Naive thymus-derived CD4-positive, alpha-beta T cell (primary cell): ENCODE measurements at regions not wholly inside any gene's neighbourhood (a gene's known extent, or its start where the extent isn't known, plus 50 kb on each side); places are given as distances from the start of the nearest gene placed in this dataset.

Source experiments
- ATAC-seq: fragments of 150-1000 bp; cut with Tn5 transposase; 2 replicates; pipeline ENCODE4 v1.10.0; 2021; ENCODE audit warnings: mild to moderate bottlenecking, moderate library complexity
- CTCF ChIA-PET: fragments of 350-600 bp; sonication (Branson Sonifier 250); formaldehyde crosslinking; loops from one replicate; lab custom pipeline; 2021; ENCODE audit warnings: antibody characterized with exemption; lab: Charles Lee
- POLR2A ChIA-PET: fragments of 350-600 bp; sonication (Branson Sonifier 250); formaldehyde crosslinking; loops from one replicate; lab custom pipeline; 2021; ENCODE audit warnings: antibody characterized with exemption, inconsistent platforms; lab: Charles Lee
- DNase-seq, 9 donors: peaks; one replicate each; pipeline versions ENCODE4 v3.0.0 to v3.0.0-alpha.2; 2020 to 2022; ENCODE audit warnings: mixed read lengths in 1 of 9
- H3K27ac ChIP-seq: one replicate; pipeline ENCODE4 v1.7.0; 2013; ENCODE audit warnings: mild to moderate bottlenecking, low read depth, low read length, moderate library complexity
- H3K27me3 ChIP-seq, 2 donors: one replicate each; pipeline ENCODE4 v1.7.0; 2013; ENCODE audit warnings: low read length in 2 of 2, mild to moderate bottlenecking in 2 of 2, moderate library complexity in 2 of 2; ENCODE audit not compliant: control insufficient read depth in 2 of 2, insufficient read depth in 2 of 2
- H3K36me3 ChIP-seq, 3 experiments: 1 replicate in 2 of 3; 2 replicates in 1 of 3; pipeline ENCODE4 v1.7.0; 2013; ENCODE audit warnings: low read length in 3 of 3, mild to moderate bottlenecking in 3 of 3, moderate library complexity in 1 of 3; ENCODE audit not compliant: insufficient read depth in 3 of 3, control insufficient read depth in 2 of 3
- H3K4me1 ChIP-seq, 2 donors: one replicate each; pipeline ENCODE4 v1.7.0; 2013; ENCODE audit warnings: low read length in 2 of 2, mild to moderate bottlenecking in 2 of 2, moderate library complexity in 1 of 2; ENCODE audit not compliant: control insufficient read depth in 2 of 2, insufficient read depth in 2 of 2
- H3K4me3 ChIP-seq: 2 replicates; pipeline ENCODE4 v1.7.0; 2013; ENCODE audit warnings: mild to moderate bottlenecking, low read length
- H3K9me3 ChIP-seq, 3 experiments: 1 replicate in 2 of 3; 2 replicates in 1 of 3; pipeline ENCODE4 v1.7.0; 2013; ENCODE audit warnings: low read length in 3 of 3; ENCODE audit not compliant: control insufficient read depth in 2 of 3
- H3K27ac Mint-ChIP-seq, 9 donors: one replicate each; pipeline ENCODE4 v1.8.0; 2020 to 2022; ENCODE audit warnings: mixed read lengths in 9 of 9, mild to moderate bottlenecking in 8 of 9, moderate library complexity in 5 of 9, inconsistent platforms in 2 of 9
- H3K27me3 Mint-ChIP-seq, 5 donors: one replicate each; pipeline ENCODE4 v1.8.0; 2021 to 2022; ENCODE audit warnings: mixed read lengths in 5 of 5, mild to moderate bottlenecking in 1 of 5
- H3K36me3 Mint-ChIP-seq, 5 donors: one replicate each; pipeline ENCODE4 v1.8.0; 2020 to 2022; ENCODE audit warnings: mixed read lengths in 5 of 5, mild to moderate bottlenecking in 3 of 5, inconsistent platforms in 1 of 5
- H3K4me1 Mint-ChIP-seq, 7 donors: one replicate each; pipeline ENCODE4 v1.8.0; 2020 to 2022; ENCODE audit warnings: mixed read lengths in 7 of 7, mild to moderate bottlenecking in 3 of 7, inconsistent platforms in 1 of 7
- H3K4me3 Mint-ChIP-seq, 10 donors: one replicate each; pipeline ENCODE4 v1.8.0; 2020 to 2022; ENCODE audit warnings: mild to moderate bottlenecking in 10 of 10, mixed read lengths in 10 of 10, moderate library complexity in 6 of 10, inconsistent platforms in 2 of 10
- H3K9me3 Mint-ChIP-seq, 11 donors: one replicate each; pipeline ENCODE4 v1.8.0; 2020 to 2022; ENCODE audit warnings: mixed read lengths in 11 of 11, mild to moderate bottlenecking in 4 of 11, inconsistent platforms in 1 of 11, moderate library complexity in 1 of 11
- intact Hi-C, 2 donors: fragments of 100-400 bp; cut with micrococcal nuclease; formaldehyde crosslinking; loops; one replicate each; pipeline ENCODE4 v1.15.1; 2023

- Mint-ChIP-seq H3K27me3 (peaks cover 0 to 11% (median 0%) of the 10 kb centered on the region in 5 donors), H3K4me3 (no peak overlapping the region), H3K36me3 (no peaks in the 10 kb centered on the region), H3K9me3 (peaks cover 0 to 11% (median 2%) of the 10 kb centered on the region in 11 donors), H3K27ac (no peak overlapping the region), H3K4me1 (no peaks in the 10 kb centered on the region)
- Histone ChIP-seq H3K36me3 (no peaks in the 10 kb centered on the region), H3K4me1 (no peaks in the 10 kb centered on the region), H3K4me3 (no peak overlapping the region), H3K27ac (no peak overlapping the region), H3K9me3 (peaks cover 0 to 3% (median 0%) of the 10 kb centered on the region in 3 experiments), H3K27me3 (no peaks in the 10 kb centered on the region)
- CTCF ChIA-PET = no interaction called here
- POLR2A ChIA-PET = no interaction called here
- ATAC-seq (no peak), DNase-seq (no peak)
- intact Hi-C loops = no loop called here
These were observed 755.1 kb upstream of the TBX3 start for GRCh38 chr12:115439008-115439601.

- Histone ChIP-seq H3K9me3 (peaks cover 0 to 3% (median 0%) of the 10 kb centered on the region in 3 experiments), H3K4me1 (no peaks in the 10 kb centered on the region), H3K27me3 (no peaks in the 10 kb centered on the region), H3K36me3 (no peaks in the 10 kb centered on the region), H3K27ac (no peak overlapping the region), H3K4me3 (no peak overlapping the region)
- intact Hi-C loops = no loop called here
- ATAC-seq (no peak), DNase-seq (no peak)
- Mint-ChIP-seq H3K36me3 (no peaks in the 10 kb centered on the region), H3K27ac (no peak overlapping the region), H3K4me1 (no peaks in the 10 kb centered on the region), H3K9me3 (peaks cover 0 to 11% (median 3%) of the 10 kb centered on the region in 11 donors), H3K27me3 (peaks cover 0 to 11% (median 0%) of the 10 kb centered on the region in 5 donors), H3K4me3 (no peak overlapping the region)
- ChIA-PET POLR2A (no interaction called here), CTCF (no interaction called here)
These were observed 754.3 kb upstream of the TBX3 start for GRCh38 chr12:115438314-115438713.

- Mint-ChIP-seq H3K4me1 (no peaks in the 10 kb centered on the region), H3K27ac (no peak overlapping the region), H3K27me3 (peaks cover 0 to 11% (median 0%) of the 10 kb centered on the region in 5 donors), H3K4me3 (no peak overlapping the region), H3K9me3 (peaks cover 0 to 11% (median 3%) of the 10 kb centered on the region in 11 donors), H3K36me3 (no peaks in the 10 kb centered on the region)
- Histone ChIP-seq H3K27ac (no peak overlapping the region), H3K9me3 (peaks cover 0 to 3% (median 0%) of the 10 kb centered on the region in 3 experiments), H3K4me1 (no peaks in the 10 kb centered on the region), H3K27me3 (no peaks in the 10 kb centered on the region), H3K36me3 (no peaks in the 10 kb centered on the region), H3K4me3 (no peak overlapping the region)
- POLR2A ChIA-PET = no interaction called here
- intact Hi-C loops = no loop called here
- ATAC-seq (no peak), DNase-seq (no peak)
- CTCF ChIA-PET = no interaction called here
These were observed 753.1 kb upstream of the TBX3 start for GRCh38 chr12:115437061-115437567.

- no peaks in the 10 kb centered on the region for H3K27me3 ChIP-seq
- H3K4me1 ChIP-seq = no peaks in the 10 kb centered on the region
- DNase-seq (no peak), ATAC-seq (no peak)
- intact Hi-C loops = no loop called here
- Mint-ChIP-seq H3K9me3 (peaks cover 0 to 9% (median 3%) of the 10 kb centered on the region in 11 donors), H3K36me3 (no peaks in the 10 kb centered on the region), H3K27ac (no peak overlapping the region), H3K4me1 (no peaks in the 10 kb centered on the region), H3K4me3 (no peak overlapping the region), H3K27me3 (peaks cover 0 to 11% (median 0%) of the 10 kb centered on the region in 5 donors)
- CTCF ChIA-PET = no interaction called here
- no peaks in the 10 kb centered on the region for H3K36me3 ChIP-seq
- no peak overlapping the region for H3K4me3 ChIP-seq
- POLR2A ChIA-PET = no interaction called here
- H3K27ac ChIP-seq = no peak overlapping the region
- H3K9me3 ChIP-seq = peaks cover 0 to 3% (median 0%) of the 10 kb centered on the region in 3 experiments
These were observed 749.1 kb upstream of the TBX3 start for GRCh38 chr12:115433014-115433634.

DNA sequence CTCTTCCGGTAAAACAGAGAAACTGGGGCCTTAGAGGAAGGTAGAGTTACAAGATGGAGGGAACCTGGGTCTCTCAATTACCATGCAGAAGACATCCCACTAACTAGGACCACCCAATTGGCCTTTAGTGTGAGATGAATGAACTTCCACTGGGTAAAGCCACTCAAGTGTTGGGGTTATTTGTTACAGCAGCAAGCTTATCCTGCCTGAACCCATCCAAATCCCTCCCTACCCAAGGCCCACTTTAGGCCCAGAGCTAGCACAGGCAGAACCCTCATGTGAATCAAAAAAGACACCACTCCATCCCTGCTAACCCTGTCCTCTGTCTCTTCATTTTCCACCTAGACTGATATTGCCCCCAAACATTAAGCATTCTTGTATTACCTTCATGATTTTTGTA is 746.7 kb upstream of the TBX3 start:
- no peaks in the 10 kb centered on the region for H3K9me3 ChIP-seq
- no peaks in the 10 kb centered on the region for H3K36me3 Mint-ChIP-seq
- no peaks in the 10 kb centered on the region for H3K4me1 Mint-ChIP-seq
- no peaks in the 10 kb centered on the region for H3K4me1 ChIP-seq
- H3K4me3 Mint-ChIP-seq = no peak overlapping the region
- ATAC-seq = no peak
- DNase-seq = no peak
- peaks cover 0 to 7% (median 0%) of the 10 kb centered on the region in 5 donors for H3K27me3 Mint-ChIP-seq
- no peak overlapping the region for H3K4me3 ChIP-seq
- peaks cover 0 to 10% (median 4%) of the 10 kb centered on the region in 11 donors for H3K9me3 Mint-ChIP-seq
- intact Hi-C loops = no loop called here
- no peak overlapping the region for H3K27ac Mint-ChIP-seq
- no peak overlapping the region for H3K27ac ChIP-seq
- no peaks in the 10 kb centered on the region for H3K27me3 ChIP-seq
- CTCF ChIA-PET = no interaction called here
- POLR2A ChIA-PET = no interaction called here
- H3K36me3 ChIP-seq = no peaks in the 10 kb centered on the region

DNA sequence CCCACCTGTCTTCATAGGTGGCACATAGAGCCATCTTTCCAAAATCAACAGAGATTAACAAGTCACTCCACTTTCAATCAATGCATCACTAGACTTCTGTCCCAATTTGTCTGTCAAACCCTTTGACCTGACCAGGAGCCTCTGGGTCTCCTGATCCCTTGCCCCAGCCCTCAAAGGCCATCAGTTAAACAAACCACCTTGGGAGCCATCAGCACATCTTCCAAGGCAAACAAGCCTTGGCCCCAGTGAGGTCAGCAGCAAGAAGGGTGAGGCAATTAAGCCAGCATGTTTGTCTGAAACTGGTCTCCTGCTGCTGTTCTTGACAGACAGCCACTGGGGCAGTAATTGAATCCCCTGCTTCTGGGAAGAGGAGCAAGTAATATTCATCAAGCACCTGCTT is 742.8 kb upstream of the TBX3 start:
- Histone ChIP-seq H3K4me1 (no peaks in the 10 kb centered on the region), H3K27me3 (no peaks in the 10 kb centered on the region), H3K4me3 (no peak overlapping the region), H3K36me3 (no peaks in the 10 kb centered on the region), H3K9me3 (no peaks in the 10 kb centered on the region), H3K27ac (no peak overlapping the region)
- H3K9me3 Mint-ChIP-seq = peaks cover 0 to 5% (median 2%) of the 10 kb centered on the region in 11 donors
- H3K27ac Mint-ChIP-seq = no peak overlapping the region
- no peak overlapping the region for H3K4me3 Mint-ChIP-seq
- H3K4me1 Mint-ChIP-seq = no peaks in the 10 kb centered on the region
- ChIA-PET POLR2A (no interaction called here), CTCF (no interaction called here)
- DNase-seq = no peak
- peaks cover 0 to 3% (median 0%) of the 10 kb centered on the region in 5 donors for H3K27me3 Mint-ChIP-seq
- no peak for ATAC-seq
- H3K36me3 Mint-ChIP-seq = no peaks in the 10 kb centered on the region
- intact Hi-C loops = no loop called here

DNA sequence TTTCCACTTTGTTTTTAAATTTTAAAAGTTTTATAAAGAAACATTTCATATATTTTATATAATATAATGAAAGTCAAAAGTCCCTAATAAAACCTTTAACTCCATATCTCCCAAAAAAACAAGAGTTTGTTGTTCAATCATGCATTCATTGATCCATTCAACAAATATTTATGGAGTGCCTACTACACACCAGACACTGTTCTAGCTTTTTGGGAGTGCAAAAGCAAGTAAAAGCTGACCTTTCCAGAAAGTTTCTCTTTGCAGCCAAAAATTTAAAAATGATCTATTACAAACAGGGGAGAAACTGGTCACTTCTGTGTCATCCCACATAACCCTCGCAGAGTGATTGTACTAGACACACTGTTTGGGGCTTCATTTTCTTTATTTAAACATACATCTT is 740.0 kb upstream of the TBX3 start:
- H3K9me3 Mint-ChIP-seq = peaks cover 0 to 5% (median 3%) of the 10 kb centered on the region in 11 donors

More for the DNA sequence above, 740.0 kb upstream of the TBX3 start:
- DNase-seq (no peak), ATAC-seq (no peak)
- Histone ChIP-seq H3K4me3 (no peak overlapping the region), H3K36me3 (no peaks in the 10 kb centered on the region), H3K27me3 (no peaks in the 10 kb centered on the region), H3K27ac (no peak overlapping the region), H3K4me1 (no peaks in the 10 kb centered on the region), H3K9me3 (no peaks in the 10 kb centered on the region)
- intact Hi-C loops = no loop called here
- no peak overlapping the region for H3K4me3 Mint-ChIP-seq
- no peaks in the 10 kb centered on the region for H3K4me1 Mint-ChIP-seq
- CTCF ChIA-PET = no interaction called here
- no peak overlapping the region for H3K27ac Mint-ChIP-seq
- H3K36me3 Mint-ChIP-seq = no peaks in the 10 kb centered on the region
- POLR2A ChIA-PET = no interaction called here
- H3K27me3 Mint-ChIP-seq = peaks cover 0 to 7% (median 0%) of the 10 kb centered on the region in 5 donors
